Keratinocyte (primary cell): ENCODE measurements at regions not wholly inside any gene's neighbourhood (a gene's known extent, or its start where the extent isn't known, plus 50 kb on each side); places are given as distances from the start of the nearest gene placed in this dataset.

Experiments
- CTCF ChIP-seq, 3 experiments: IDR thresholded peaks in 1 of 3; conservative IDR thresholded peaks in 1 of 3; optimal IDR thresholded peaks in 1 of 3; 2 replicates in 2 of 3; 3 replicates in 1 of 3; pipeline versions ENCODE3 to v1.5.1; 2011; ENCODE audit warnings: low read length in 3 of 3, mild to moderate bottlenecking in 3 of 3, moderate library complexity in 2 of 3, control low read depth in 1 of 3, inconsistent platforms in 1 of 3; ENCODE audit not compliant: insufficient read depth in 2 of 3; ENCODE audit errors: extremely low read depth in 1 of 3
- EZH2 ChIP-seq: IDR thresholded peaks from one replicate; pipeline ENCODE4 v1.6.1; 2012; ENCODE audit warnings: inconsistent platforms, mild to moderate bottlenecking, low read length, moderate library complexity

- no peak for TF ChIP-seq CTCF (optimal IDR thresholded peaks at IDR 0.05 in 1 of 3, IDR thresholded peaks at IDR 0.05 in 1 of 3, conservative IDR thresholded peaks at IDR 0.05 in 1 of 3; ENCODE audit: extremely low read depth in 1 of 3, insufficient read depth in 2 of 3, low read length in 3 of 3)
- no peak for TF ChIP-seq EZH2
Observed at GRCh38 chr5:3381206-3381825, 214.3 kb upstream of the IRX1 start.
